ENCODE measurements at regions not wholly inside any gene's neighbourhood (a gene's known extent, or its start where the extent isn't known, plus 50 kb on each side); places are given as distances from the start of the nearest gene placed in this dataset.
A peak's percentile ranks its signal among the peaks of the same experiment; 100 is the strongest.

GRCh38 chr1:19582318-19582717 lies 61.8 kb upstream of the NBL1 start:
- Mint-ChIP-seq H3K27me3 (peaks cover 7% of the 10 kb centered on the region), H3K9me3 (ENCODE audit: insufficient read depth) (no peaks in the 10 kb centered on the region), H3K27ac (no peak overlapping the region), H3K4me3 (no peak overlapping the region), H3K4me1 (peaks cover 8% of the 10 kb centered on the region)
- CTCF ChIA-PET = interaction anchor here (0.6 to 6.6 kb wide), 53 partner anchors 8 to 389 kb away, joined by 3 to 77 read pairs (median 4); partner anchors contain the start of gene EMC1
- WGBS (ENCODE audit: insufficient coverage) = 6% methylated on average over 3 of the region's 4 CpGs
- Histone ChIP-seq H3K36me3 (replicated peaks in 1 of 2; ENCODE audit: control extremely low read depth in 1 of 2, control insufficient read depth in 1 of 2, extremely low read depth in 1 of 2, insufficient read depth in 2 of 2, low read length in 1 of 2) (no peaks in the 10 kb centered on the region), H3K9ac (ENCODE audit: low read length) (no peak overlapping the region), H3K9me3 (ENCODE audit: control extremely low read depth in 1 of 3, control insufficient read depth in 2 of 3, insufficient read depth in 1 of 3, low read length in 2 of 3) (no peaks in the 10 kb centered on the region), H4K20me1 (ENCODE audit: control insufficient read depth, insufficient read depth, low read length, poor library complexity, severe bottlenecking) (no peaks in the 10 kb centered on the region), H3K27me3 (replicated peaks in 1 of 4; ENCODE audit: control extremely low read depth in 1 of 4, control insufficient read depth in 3 of 4, insufficient read depth in 4 of 4, low read length in 3 of 4) (no peaks in the 10 kb centered on the region), H3K27ac (ENCODE audit: low read length in 2 of 2) (no peak overlapping the region), H3K4me3 (ENCODE audit: control extremely low read depth in 1 of 5, extremely low read depth in 1 of 5, insufficient read depth in 1 of 5, low read depth in 2 of 5, low read length in 4 of 5) (no peak overlapping the region), H3K4me1 (ENCODE audit: control insufficient read depth in 2 of 2, insufficient read depth in 2 of 2, low read length in 2 of 2) (peaks cover 4 to 8% of the 10 kb centered on the region in 2 donors), H3K4me2 (replicated peaks; ENCODE audit: low read depth, low read length, poor library complexity, severe bottlenecking) (no peak overlapping the region), H3K79me2 (ENCODE audit: control insufficient read depth, insufficient read depth, low read length) (no peaks in the 10 kb centered on the region), H2AFZ (ENCODE audit: insufficient read depth, low read depth, low read length, poor library complexity, severe bottlenecking) (peak overlapping the region; percentile 7)
- DNase-seq = peak; percentile 80
- POLR2A ChIA-PET = interaction anchor here (1.1 kb wide), 1 partner anchor 95 kb away, joined by 5 read pairs; no protein-coding TSS in a partner anchor
- intact Hi-C loops (cut with micrococcal nuclease) = loop anchor here (1.0 kb wide), 4 partner anchors 95 to 238 kb away; no protein-coding TSS in a partner anchor
- ATAC-seq (ENCODE audit: low read depth) = peak; percentile 87
- TF ChIP-seq EZH2 (IDR thresholded peaks at IDR 0.05; ENCODE audit: borderline replicate concordance, insufficient read depth, low read depth, low read length, poor library complexity, severe bottlenecking) (no peak), CTCF (IDR thresholded peaks at IDR 0.05) (peak; percentile 72)

GRCh38 chr1:19581381-19581780 lies 62.7 kb upstream of the NBL1 start:
- Histone ChIP-seq H2AFZ (ENCODE audit: insufficient read depth, low read depth, low read length, poor library complexity, severe bottlenecking) (no peak overlapping the region), H3K36me3 (replicated peaks in 1 of 2; ENCODE audit: control extremely low read depth in 1 of 2, control insufficient read depth in 1 of 2, extremely low read depth in 1 of 2, insufficient read depth in 2 of 2, low read length in 1 of 2) (no peaks in the 10 kb centered on the region), H4K20me1 (ENCODE audit: control insufficient read depth, insufficient read depth, low read length, poor library complexity, severe bottlenecking) (no peaks in the 10 kb centered on the region), H3K4me3 (ENCODE audit: control extremely low read depth in 1 of 5, extremely low read depth in 1 of 5, insufficient read depth in 1 of 5, low read depth in 2 of 5, low read length in 4 of 5) (no peak overlapping the region), H3K4me2 (replicated peaks; ENCODE audit: low read depth, low read length, poor library complexity, severe bottlenecking) (no peak overlapping the region), H3K27ac (ENCODE audit: low read length in 2 of 2) (no peak overlapping the region), H3K4me1 (ENCODE audit: control insufficient read depth in 2 of 2, insufficient read depth in 2 of 2, low read length in 2 of 2) (peaks cover 4 to 8% of the 10 kb centered on the region in 2 donors), H3K9ac (ENCODE audit: low read length) (no peak overlapping the region), H3K79me2 (ENCODE audit: control insufficient read depth, insufficient read depth, low read length) (no peaks in the 10 kb centered on the region), H3K9me3 (ENCODE audit: control extremely low read depth in 1 of 3, control insufficient read depth in 2 of 3, insufficient read depth in 1 of 3, low read length in 2 of 3) (no peaks in the 10 kb centered on the region), H3K27me3 (replicated peaks in 1 of 4; ENCODE audit: control extremely low read depth in 1 of 4, control insufficient read depth in 3 of 4, insufficient read depth in 4 of 4, low read length in 3 of 4) (no peaks in the 10 kb centered on the region)
- Mint-ChIP-seq H3K4me3 (no peak overlapping the region), H3K9me3 (ENCODE audit: insufficient read depth) (no peaks in the 10 kb centered on the region), H3K27me3 (peaks cover 12% of the 10 kb centered on the region), H3K27ac (no peak overlapping the region), H3K4me1 (peaks cover 8% of the 10 kb centered on the region)
- TF ChIP-seq CTCF (IDR thresholded peaks at IDR 0.05) (no peak), EZH2 (IDR thresholded peaks at IDR 0.05; ENCODE audit: borderline replicate concordance, insufficient read depth, low read depth, low read length, poor library complexity, severe bottlenecking) (no peak)
- ATAC-seq (ENCODE audit: low read depth) = no peak
- ChIA-PET POLR2A (no interaction called here), CTCF (interaction anchor here (0.7 to 6.6 kb wide), 31 partner anchors 9 to 245 kb away, joined by 3 to 77 read pairs (median 4); no protein-coding TSS in a partner anchor)
- 100% methylated on average over 2 of the region's 7 CpGs for WGBS (ENCODE audit: insufficient coverage)
- no peak for DNase-seq
- intact Hi-C loops (cut with micrococcal nuclease) = no loop called here

All from B cell (primary cell).